ENCODE measurements at regions not wholly inside any gene's neighbourhood (a gene's known extent, or its start where the extent isn't known, plus 50 kb on each side); places are given as distances from the start of the nearest gene placed in this dataset.

- peaks cover 2% of the 10 kb centered on the region for H3K9me3 Mint-ChIP-seq
These were observed 699.8 kb upstream of the ID2 start for GRCh38 chr2:7982054-7982453.

GRCh38 chr2:7983451-7983850 is 698.4 kb upstream of the ID2 start:
- H3K36me3 Mint-ChIP-seq (ENCODE audit: low read depth): no peaks in the 10 kb centered on the region
- Histone ChIP-seq H3K9ac (ENCODE audit: extremely low read depth, low read length, poor library complexity, severe bottlenecking) (no peak overlapping the region), H3K4me3 (ENCODE audit: low read length) (no peak overlapping the region), H3K27me3 (ENCODE audit: control insufficient read depth, insufficient read depth, low read length, poor library complexity, severe bottlenecking) (no peaks in the 10 kb centered on the region), H3K4me1 (ENCODE audit: control insufficient read depth, insufficient read depth, low read length) (no peaks in the 10 kb centered on the region), H3K36me3 (ENCODE audit: control insufficient read depth, insufficient read depth, low read length) (no peaks in the 10 kb centered on the region), H3K27ac (ENCODE audit: low read depth, low read length) (no peak overlapping the region), H3K9me3 (ENCODE audit: control insufficient read depth, low read length) (peaks cover 6% of the 10 kb centered on the region)
- TF ChIP-seq CTCF (conservative IDR thresholded peaks at IDR 0.05): no peak
- peaks cover 2% of the 10 kb centered on the region for H3K9me3 Mint-ChIP-seq
- WGBS, 2 experiments (ENCODE audit: insufficient coverage in 1 of 2, insufficient read length in 1 of 2): 90 to 97% methylated on average over 3 to 4 of the region's 4 CpGs
- peaks cover 6% of the 10 kb centered on the region for H3K4me1 Mint-ChIP-seq
- H3K27me3 Mint-ChIP-seq (ENCODE audit: insufficient read depth): no peaks in the 10 kb centered on the region
- no peak for DNase-seq
- H3K27ac Mint-ChIP-seq: no peak overlapping the region
- H3K4me3 Mint-ChIP-seq: no peak overlapping the region

More at GRCh38 chr2:7982054-7982453, 699.8 kb upstream of the ID2 start:
- DNase-seq: no peak
- no peak overlapping the region for H3K27ac Mint-ChIP-seq
- Histone ChIP-seq H3K27me3 (ENCODE audit: control insufficient read depth, insufficient read depth, low read length, poor library complexity, severe bottlenecking) (no peaks in the 10 kb centered on the region), H3K36me3 (ENCODE audit: control insufficient read depth, insufficient read depth, low read length) (no peaks in the 10 kb centered on the region), H3K27ac (ENCODE audit: low read depth, low read length) (no peak overlapping the region), H3K9ac (ENCODE audit: extremely low read depth, low read length, poor library complexity, severe bottlenecking) (no peak overlapping the region), H3K4me3 (ENCODE audit: low read length) (no peak overlapping the region), H3K9me3 (ENCODE audit: control insufficient read depth, low read length) (peaks cover 6% of the 10 kb centered on the region), H3K4me1 (ENCODE audit: control insufficient read depth, insufficient read depth, low read length) (no peaks in the 10 kb centered on the region)
- H3K4me1 Mint-ChIP-seq: peaks cover 13% of the 10 kb centered on the region
- no peak for TF ChIP-seq CTCF (conservative IDR thresholded peaks at IDR 0.05)
- H3K4me3 Mint-ChIP-seq: no peak overlapping the region
- 100% methylated on average over 1 of the region's 1 CpG; no CpG with 5 or more reads in 1 of the 2 experiments for WGBS, 2 experiments (ENCODE audit: insufficient coverage in 1 of 2, insufficient read length in 1 of 2)
- H3K27me3 Mint-ChIP-seq (ENCODE audit: insufficient read depth): no peaks in the 10 kb centered on the region
- H3K36me3 Mint-ChIP-seq (ENCODE audit: low read depth): no peaks in the 10 kb centered on the region

- DNase-seq: no peak
- Mint-ChIP-seq H3K9me3 (peaks cover 2% of the 10 kb centered on the region), H3K36me3 (ENCODE audit: low read depth) (no peaks in the 10 kb centered on the region), H3K4me3 (no peak overlapping the region), H3K27ac (no peak overlapping the region), H3K27me3 (ENCODE audit: insufficient read depth) (no peaks in the 10 kb centered on the region), H3K4me1 (peaks cover 6% of the 10 kb centered on the region)
- 88% methylated on average over 1 of the region's 2 CpGs; no CpG with 5 or more reads in 1 of the 2 experiments for WGBS, 2 experiments (ENCODE audit: insufficient coverage in 1 of 2, insufficient read length in 1 of 2)
- Histone ChIP-seq H3K27ac (ENCODE audit: low read depth, low read length) (no peak overlapping the region), H3K9me3 (ENCODE audit: control insufficient read depth, low read length) (peaks cover 6% of the 10 kb centered on the region), H3K4me3 (ENCODE audit: low read length) (no peak overlapping the region), H3K27me3 (ENCODE audit: control insufficient read depth, insufficient read depth, low read length, poor library complexity, severe bottlenecking) (no peaks in the 10 kb centered on the region), H3K9ac (ENCODE audit: extremely low read depth, low read length, poor library complexity, severe bottlenecking) (no peak overlapping the region), H3K4me1 (ENCODE audit: control insufficient read depth, insufficient read depth, low read length) (no peaks in the 10 kb centered on the region), H3K36me3 (ENCODE audit: control insufficient read depth, insufficient read depth, low read length) (no peaks in the 10 kb centered on the region)
- no peak for TF ChIP-seq CTCF (conservative IDR thresholded peaks at IDR 0.05)
These were observed 697.9 kb upstream of the ID2 start for GRCh38 chr2:7983912-7984311.

Data from endodermal cell (in vitro differentiated cells).